C4-2B (cell line): ENCODE measurements at regions not wholly inside any gene's neighbourhood (a gene's known extent, or its start where the extent isn't known, plus 50 kb on each side); places are given as distances from the start of the nearest gene placed in this dataset.

Source experiments
- CTCF ChIP-seq: fragments of 450-650 bp; conservative IDR thresholded peaks from 2 replicates; pipeline ENCODE4 v1.5.1; 2017; ENCODE audit warnings: mild to moderate bottlenecking
- ZFX ChIP-seq: fragments of 450-650 bp; IDR thresholded peaks from 2 replicates; pipeline ENCODE4 v1.6.1; 2017

GRCh38 chr14:58713677-58714076, 75.9 kb downstream of the DACT1 start:
- TF ChIP-seq CTCF: no peak
- no peak for TF ChIP-seq ZFX
